ENCODE measurements at regions not wholly inside any gene's neighbourhood (a gene's known extent, or its start where the extent isn't known, plus 50 kb on each side); places are given as distances from the start of the nearest gene placed in this dataset.

DNA sequence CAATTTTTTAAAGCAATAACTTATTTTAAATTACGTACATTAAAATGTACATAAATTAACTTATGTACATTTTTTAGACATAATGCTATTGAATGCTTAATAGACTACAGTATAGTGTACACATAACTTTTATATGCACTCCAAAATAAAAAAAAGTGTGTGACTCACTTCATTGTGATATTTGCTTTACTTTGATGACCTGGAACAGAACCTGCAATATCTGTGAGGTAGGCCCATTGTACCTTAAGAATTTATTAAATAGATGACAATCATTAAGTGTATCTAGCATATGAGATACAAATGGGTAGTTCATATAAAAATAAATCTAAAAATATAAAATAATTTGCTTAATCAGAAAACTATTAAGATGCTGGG, 276.7 kb downstream of the NFKBIZ start:
- Mint-ChIP-seq H3K27me3 (no peaks in the 10 kb centered on the region), H3K27ac (ENCODE audit: low read depth) (no peak overlapping the region)
- ATAC-seq (replicated peaks; ENCODE audit: extremely low read depth, poor library complexity, severe bottlenecking): no peak

DNA sequence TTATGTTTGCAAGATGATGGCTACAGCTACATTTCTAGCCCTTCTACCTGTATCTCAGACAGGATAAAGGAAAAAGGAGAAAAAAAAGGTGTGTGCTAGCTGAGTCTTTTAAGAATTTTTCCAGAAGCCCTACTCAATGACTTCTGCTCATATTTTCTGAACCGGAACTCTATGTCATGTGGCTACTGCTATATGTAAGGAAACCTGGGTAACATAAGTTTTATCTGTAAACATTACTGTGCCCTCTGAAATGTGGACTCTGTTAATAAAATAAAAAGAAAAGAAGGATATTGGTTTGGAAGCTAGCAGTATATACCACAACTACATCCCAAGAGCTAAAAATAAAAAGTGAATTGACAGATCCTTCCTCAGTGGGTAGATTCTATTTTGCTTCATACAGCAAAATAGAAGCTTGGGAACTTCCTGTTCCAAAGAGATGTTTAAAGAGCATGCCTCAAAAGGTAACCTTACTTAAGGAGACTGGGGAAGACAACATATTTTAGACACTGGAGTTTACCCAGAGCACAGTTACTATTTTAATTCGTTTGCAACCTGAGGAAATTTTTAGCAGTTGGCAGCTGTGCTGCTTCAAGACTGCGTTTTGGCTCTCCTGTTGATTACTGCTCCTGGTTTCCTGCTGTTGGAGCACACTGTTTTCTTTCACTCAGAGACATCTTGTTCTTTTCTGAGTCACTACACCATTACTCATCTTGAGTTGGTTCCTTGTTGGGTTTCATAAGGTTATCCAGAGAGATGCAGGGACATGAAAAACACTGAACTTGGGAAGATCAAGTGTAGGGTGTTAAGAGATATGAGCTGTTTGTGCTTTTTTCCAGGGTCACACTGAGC, 280.7 kb downstream of the NFKBIZ start:
- ATAC-seq (replicated peaks; ENCODE audit: extremely low read depth, poor library complexity, severe bottlenecking) (no peak), DNase-seq (ENCODE audit: low spot score in 2 of 2) (no peak)
- Mint-ChIP-seq H3K9me3 (no peaks in the 10 kb centered on the region), H3K27ac (ENCODE audit: low read depth) (no peak overlapping the region), H3K27me3 (no peaks in the 10 kb centered on the region), H3K4me3 (no peak overlapping the region), H3K4me1 (no peaks in the 10 kb centered on the region), H3K36me3 (ENCODE audit: insufficient read depth) (no peaks in the 10 kb centered on the region)

More for the DNA sequence above, 276.7 kb downstream of the NFKBIZ start:
- H3K4me3 Mint-ChIP-seq: no peak overlapping the region
- peaks cover 11% of the 10 kb centered on the region for H3K9me3 Mint-ChIP-seq
- H3K36me3 Mint-ChIP-seq (ENCODE audit: insufficient read depth): no peaks in the 10 kb centered on the region
- DNase-seq (ENCODE audit: low spot score in 2 of 2): no peak
- no peaks in the 10 kb centered on the region for H3K4me1 Mint-ChIP-seq

DNA sequence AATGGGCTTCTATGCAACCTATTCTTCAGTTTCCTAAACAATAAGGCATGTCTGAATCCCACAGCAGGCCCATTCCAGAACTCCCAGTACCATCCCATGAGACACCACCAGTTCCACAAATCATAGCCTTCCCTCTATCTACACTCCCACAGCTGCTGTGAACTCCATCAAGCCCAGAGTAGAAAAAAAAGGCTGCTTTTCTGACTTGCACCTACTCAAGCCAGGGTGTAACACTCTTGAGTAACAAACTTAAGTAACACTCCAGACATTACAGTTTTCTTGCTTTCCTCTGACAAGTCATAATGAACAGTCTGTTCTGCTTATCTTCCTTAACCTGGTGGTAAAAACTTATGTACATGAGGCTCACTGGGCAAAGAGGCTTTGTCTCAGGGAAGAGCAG, 283.1 kb downstream of the NFKBIZ start:
- no peak overlapping the region for H3K27ac Mint-ChIP-seq (ENCODE audit: low read depth)
- no peaks in the 10 kb centered on the region for H3K27me3 Mint-ChIP-seq
- DNase-seq (ENCODE audit: low spot score in 2 of 2): no peak
- ATAC-seq (replicated peaks; ENCODE audit: extremely low read depth, poor library complexity, severe bottlenecking): no peak
- no peak overlapping the region for H3K4me3 Mint-ChIP-seq
- H3K36me3 Mint-ChIP-seq (ENCODE audit: insufficient read depth): no peaks in the 10 kb centered on the region
- no peaks in the 10 kb centered on the region for H3K9me3 Mint-ChIP-seq
- H3K4me1 Mint-ChIP-seq: no peaks in the 10 kb centered on the region

DNA sequence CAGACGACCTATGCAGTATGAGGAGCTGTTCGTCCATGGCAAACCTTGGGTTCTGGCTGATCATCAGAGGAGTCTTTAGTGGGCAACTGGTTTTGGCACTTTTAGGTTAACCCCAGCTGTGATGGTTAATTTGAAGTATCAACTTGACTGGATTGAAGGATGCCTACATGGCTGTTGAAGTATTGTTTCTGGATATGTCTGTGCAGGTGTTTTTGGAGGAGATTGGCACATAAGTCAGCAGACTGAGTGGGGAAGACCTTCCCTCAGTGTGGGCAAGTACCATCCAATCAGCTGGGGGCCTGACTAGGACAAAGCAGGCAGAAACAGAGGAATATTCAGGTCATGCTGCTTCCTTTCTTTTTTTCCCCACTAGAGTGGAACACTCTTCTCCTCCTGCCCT, 284.1 kb downstream of the NFKBIZ start:
- Mint-ChIP-seq H3K27me3 (no peaks in the 10 kb centered on the region), H3K4me1 (no peaks in the 10 kb centered on the region), H3K9me3 (no peaks in the 10 kb centered on the region), H3K27ac (ENCODE audit: low read depth) (no peak overlapping the region), H3K36me3 (ENCODE audit: insufficient read depth) (no peaks in the 10 kb centered on the region), H3K4me3 (no peak overlapping the region)
- ATAC-seq (replicated peaks; ENCODE audit: extremely low read depth, poor library complexity, severe bottlenecking): no peak
- DNase-seq (ENCODE audit: low spot score in 2 of 2): no peak

DNA sequence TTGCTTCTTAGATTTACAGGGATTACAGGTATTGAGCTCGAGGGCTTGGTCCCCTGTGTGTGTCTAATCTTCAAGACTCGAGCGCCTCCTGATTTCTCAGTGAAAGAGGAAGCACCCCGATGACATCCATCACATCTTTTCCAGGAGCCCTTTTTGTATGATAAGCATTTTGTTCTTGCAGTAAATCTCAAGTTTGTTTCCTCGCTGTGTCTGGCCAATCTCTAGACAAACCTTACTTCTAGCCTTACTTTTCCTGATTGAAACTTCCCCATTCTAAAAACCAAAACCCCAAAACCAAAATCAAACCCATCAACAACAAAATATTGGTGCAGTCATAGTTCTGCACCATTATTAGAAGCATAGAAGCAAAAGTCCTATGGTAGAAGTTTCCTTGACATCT, 286.0 kb downstream of the NFKBIZ start:
- no peak overlapping the region for H3K4me3 Mint-ChIP-seq
- no peaks in the 10 kb centered on the region for H3K9me3 Mint-ChIP-seq
- H3K4me1 Mint-ChIP-seq: no peaks in the 10 kb centered on the region
- ATAC-seq (replicated peaks; ENCODE audit: extremely low read depth, poor library complexity, severe bottlenecking) (no peak), DNase-seq (ENCODE audit: low spot score in 2 of 2) (no peak)
- no peak overlapping the region for H3K27ac Mint-ChIP-seq (ENCODE audit: low read depth)
- H3K36me3 Mint-ChIP-seq (ENCODE audit: insufficient read depth): no peaks in the 10 kb centered on the region
- H3K27me3 Mint-ChIP-seq: peaks cover 6% of the 10 kb centered on the region

DNA sequence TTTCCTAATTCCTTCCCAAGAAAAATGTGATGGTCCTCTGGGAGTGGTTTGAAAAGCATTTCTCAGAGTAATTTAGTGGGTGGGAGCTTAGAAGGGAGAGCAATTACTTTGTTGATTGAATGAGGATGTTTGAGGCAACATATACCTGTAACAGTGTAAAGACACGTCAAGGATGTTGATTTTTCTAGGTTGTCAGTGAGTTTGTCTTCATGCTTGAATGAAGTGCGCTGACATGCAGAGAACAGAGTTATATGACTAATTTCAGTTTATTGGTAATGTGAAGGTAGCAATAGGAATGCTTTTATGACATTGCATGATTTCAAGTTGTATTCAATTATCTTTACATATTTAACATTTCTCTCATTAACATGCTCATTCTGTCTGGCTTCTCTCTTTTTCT, 286.9 kb downstream of the NFKBIZ start:
- Mint-ChIP-seq H3K4me1 (no peaks in the 10 kb centered on the region), H3K27me3 (peaks cover 15% of the 10 kb centered on the region), H3K9me3 (no peaks in the 10 kb centered on the region), H3K4me3 (no peak overlapping the region), H3K27ac (ENCODE audit: low read depth) (no peak overlapping the region), H3K36me3 (ENCODE audit: insufficient read depth) (no peaks in the 10 kb centered on the region)
- no peak for DNase-seq (ENCODE audit: low spot score in 2 of 2)
- no peak for ATAC-seq (replicated peaks; ENCODE audit: extremely low read depth, poor library complexity, severe bottlenecking)

DNA sequence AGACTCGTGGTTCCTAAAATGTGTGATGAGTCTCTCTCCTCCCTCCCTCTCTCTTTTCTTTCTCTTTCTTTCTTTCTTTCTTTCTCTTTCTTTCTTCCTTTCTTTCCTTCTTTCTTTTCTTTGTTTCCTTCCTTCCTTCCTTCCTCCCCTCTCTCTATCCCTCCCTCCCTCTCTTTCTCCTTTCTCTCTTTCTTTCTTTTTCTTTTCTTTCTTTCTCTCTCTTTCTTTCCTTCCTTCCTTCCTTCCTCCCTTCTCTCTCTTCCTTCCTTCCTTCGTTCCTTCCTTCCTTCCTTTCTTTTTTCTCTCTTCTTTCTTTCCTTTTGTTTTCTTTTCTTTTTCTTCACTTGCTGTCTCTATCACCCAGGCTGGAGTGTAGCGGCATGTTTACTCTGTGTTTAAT, 290.8 kb downstream of the NFKBIZ start:
- no peaks in the 10 kb centered on the region for H3K4me1 Mint-ChIP-seq
- no peaks in the 10 kb centered on the region for H3K36me3 Mint-ChIP-seq (ENCODE audit: insufficient read depth)
- no peak overlapping the region for H3K4me3 Mint-ChIP-seq
- ATAC-seq (replicated peaks; ENCODE audit: extremely low read depth, poor library complexity, severe bottlenecking) (no peak), DNase-seq (ENCODE audit: low spot score in 2 of 2) (no peak)
- H3K27me3 Mint-ChIP-seq: peaks cover 24% of the 10 kb centered on the region
- H3K9me3 Mint-ChIP-seq: no peaks in the 10 kb centered on the region
- no peak overlapping the region for H3K27ac Mint-ChIP-seq (ENCODE audit: low read depth)

DNA sequence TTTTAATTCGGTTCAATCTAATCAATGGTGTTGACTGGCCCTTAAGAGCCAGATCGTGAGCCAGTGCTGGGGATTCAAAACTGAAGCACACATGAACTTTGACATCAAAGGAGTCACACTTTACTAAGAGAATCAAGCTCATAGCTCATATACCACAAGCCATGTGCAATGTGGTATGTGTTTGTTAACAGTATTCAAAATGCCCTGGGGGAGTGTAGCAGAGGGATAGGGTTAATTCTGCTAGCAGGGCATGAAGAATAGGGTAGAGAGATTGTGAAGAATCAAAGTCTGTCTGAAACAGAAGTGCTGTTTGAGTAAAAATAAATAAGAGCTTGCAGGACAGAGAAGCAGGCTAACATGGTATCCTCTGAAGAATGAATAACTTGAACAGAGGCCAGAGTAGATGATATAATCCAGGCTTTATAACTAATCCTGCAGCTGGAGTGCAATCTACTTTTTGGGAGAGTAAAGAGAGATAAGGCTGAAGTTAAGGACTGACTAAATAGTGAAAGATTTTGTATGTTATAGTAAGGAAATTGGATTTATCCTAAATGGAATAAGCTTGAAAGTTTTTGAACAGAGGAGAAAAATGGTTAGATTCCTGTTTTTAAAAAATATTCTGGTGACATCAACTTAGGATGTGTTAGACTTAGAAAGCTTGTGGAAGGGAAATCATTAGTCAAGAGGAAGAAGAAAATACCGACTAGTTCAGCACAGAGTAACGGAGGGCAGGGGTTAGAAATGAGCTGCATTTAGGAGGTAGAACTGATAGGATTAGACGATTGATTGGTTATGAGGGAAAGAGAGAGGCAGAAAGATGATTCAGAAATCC, 292.0 kb downstream of the NFKBIZ start:
- Mint-ChIP-seq H3K4me1 (no peaks in the 10 kb centered on the region), H3K27me3 (peaks cover 24% of the 10 kb centered on the region), H3K36me3 (ENCODE audit: insufficient read depth) (no peaks in the 10 kb centered on the region), H3K4me3 (no peak overlapping the region), H3K27ac (ENCODE audit: low read depth) (no peak overlapping the region), H3K9me3 (no peaks in the 10 kb centered on the region)
- DNase-seq (ENCODE audit: low spot score in 2 of 2): no peak
- ATAC-seq (replicated peaks; ENCODE audit: extremely low read depth, poor library complexity, severe bottlenecking): no peak

DNA sequence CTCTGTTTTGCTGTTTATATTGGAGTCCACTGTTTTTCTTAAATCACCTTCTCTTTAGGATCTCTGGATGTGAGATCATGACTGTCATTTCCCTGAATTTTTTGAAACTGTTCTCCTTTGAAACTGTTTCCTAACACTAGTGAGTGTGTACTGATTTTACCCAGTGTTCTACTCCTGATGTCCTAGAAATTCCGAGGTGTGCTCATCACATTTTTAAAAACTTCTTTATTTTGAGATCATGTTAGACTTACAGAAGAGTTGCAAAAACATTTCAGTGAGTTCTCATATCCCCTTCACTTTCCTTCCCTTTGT, 292.6 kb downstream of the NFKBIZ start:
- ATAC-seq (replicated peaks; ENCODE audit: extremely low read depth, poor library complexity, severe bottlenecking) (no peak), DNase-seq (ENCODE audit: low spot score in 2 of 2) (no peak)
- peaks cover 24% of the 10 kb centered on the region for H3K27me3 Mint-ChIP-seq

DNA sequence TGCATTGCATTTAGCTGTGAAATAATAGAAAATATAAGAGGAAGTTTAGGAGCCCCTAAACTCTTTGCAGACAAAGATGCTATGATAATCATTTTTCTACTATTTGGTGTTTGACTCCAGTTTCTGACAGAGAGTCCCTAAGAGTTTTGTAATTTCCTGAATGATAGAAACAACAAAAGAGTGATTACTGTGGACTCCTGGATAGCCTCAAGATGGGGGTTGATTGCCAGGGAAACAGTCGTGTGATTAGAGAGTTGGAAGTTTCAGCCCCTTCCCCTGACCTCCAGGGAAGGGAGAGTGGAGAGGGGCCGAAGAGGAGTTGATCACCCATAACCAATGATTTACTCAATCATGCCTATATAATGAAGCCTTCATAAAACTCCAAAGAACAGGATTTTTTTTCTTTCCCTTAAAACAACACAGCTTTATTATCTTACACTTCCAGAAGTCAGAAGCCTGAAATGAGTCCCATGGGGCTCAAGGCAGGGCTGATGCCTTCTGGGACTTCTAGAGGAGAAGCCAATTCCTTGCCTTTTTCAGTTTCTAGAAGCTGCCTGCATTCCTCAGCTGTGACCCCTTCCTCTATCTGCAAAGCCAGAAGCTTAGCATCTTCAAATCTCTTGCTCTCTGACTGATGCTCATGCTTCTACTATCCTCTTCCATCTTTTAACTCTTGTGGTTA, 292.3 kb upstream of the ZPLD1 start:
- DNase-seq (ENCODE audit: low spot score in 2 of 2) (no peak), ATAC-seq (replicated peaks; ENCODE audit: extremely low read depth, poor library complexity, severe bottlenecking) (no peak)
- Mint-ChIP-seq H3K4me1 (no peaks in the 10 kb centered on the region), H3K9me3 (no peaks in the 10 kb centered on the region), H3K27ac (ENCODE audit: low read depth) (no peak overlapping the region), H3K36me3 (ENCODE audit: insufficient read depth) (no peaks in the 10 kb centered on the region), H3K27me3 (peaks cover 24% of the 10 kb centered on the region), H3K4me3 (no peak overlapping the region)

More for the DNA sequence above, 292.6 kb downstream of the NFKBIZ start:
- no peaks in the 10 kb centered on the region for H3K4me1 Mint-ChIP-seq
- H3K4me3 Mint-ChIP-seq: no peak overlapping the region
- H3K27ac Mint-ChIP-seq (ENCODE audit: low read depth): no peak overlapping the region
- no peaks in the 10 kb centered on the region for H3K9me3 Mint-ChIP-seq
- no peaks in the 10 kb centered on the region for H3K36me3 Mint-ChIP-seq (ENCODE audit: insufficient read depth)

DNA sequence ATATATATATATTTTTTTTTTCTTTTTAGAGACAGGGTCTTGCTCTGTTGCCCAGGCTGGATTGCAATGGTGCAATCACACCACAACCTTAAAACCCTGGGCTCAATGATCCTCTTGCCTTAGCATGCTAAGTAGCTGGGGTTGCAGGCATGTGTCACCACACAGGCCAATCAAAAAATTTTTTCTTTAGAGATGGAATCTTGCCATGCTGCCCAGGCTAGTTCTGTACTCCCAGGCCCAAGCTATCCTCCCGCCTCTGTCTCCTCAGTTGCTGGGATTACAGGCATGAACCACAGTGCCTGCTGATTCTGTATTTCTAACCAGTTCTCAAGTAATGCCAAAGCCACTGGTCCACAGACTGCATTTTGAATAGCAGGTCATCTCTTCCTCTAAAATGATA, 291.3 kb upstream of the ZPLD1 start:
- no peak for ATAC-seq (replicated peaks; ENCODE audit: extremely low read depth, poor library complexity, severe bottlenecking)
- no peaks in the 10 kb centered on the region for H3K9me3 Mint-ChIP-seq
- H3K27me3 Mint-ChIP-seq: peaks cover 28% of the 10 kb centered on the region

DNA sequence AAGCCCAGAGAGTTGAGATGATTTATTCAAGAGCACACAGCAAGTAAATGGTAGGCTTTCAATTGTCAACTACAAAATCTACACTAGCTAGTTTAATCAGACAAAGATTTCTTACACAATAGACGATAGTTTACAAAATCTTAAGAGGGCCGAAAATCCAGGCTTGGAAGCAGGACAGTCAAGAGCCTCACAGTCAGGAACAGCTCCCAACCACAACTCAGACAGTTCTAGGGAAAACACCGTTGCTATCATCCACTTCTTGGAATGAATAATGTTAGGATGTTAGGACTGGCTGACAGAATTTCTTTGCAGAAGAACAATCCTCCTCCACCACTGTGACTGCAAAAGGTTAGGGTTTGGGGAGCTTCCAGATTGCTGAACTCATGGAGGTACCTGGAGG, 290.8 kb upstream of the ZPLD1 start:
- no peak for ATAC-seq (replicated peaks; ENCODE audit: extremely low read depth, poor library complexity, severe bottlenecking)

More for the DNA sequence above, 291.3 kb upstream of the ZPLD1 start:
- H3K36me3 Mint-ChIP-seq (ENCODE audit: insufficient read depth): peaks cover 2% of the 10 kb centered on the region
- DNase-seq (ENCODE audit: low spot score in 2 of 2): no peak
- H3K4me1 Mint-ChIP-seq: no peaks in the 10 kb centered on the region
- no peak overlapping the region for H3K4me3 Mint-ChIP-seq
- H3K27ac Mint-ChIP-seq (ENCODE audit: low read depth): no peak overlapping the region

More for the DNA sequence above, 290.8 kb upstream of the ZPLD1 start:
- no peak overlapping the region for H3K27ac Mint-ChIP-seq (ENCODE audit: low read depth)
- H3K36me3 Mint-ChIP-seq (ENCODE audit: insufficient read depth): peaks cover 3% of the 10 kb centered on the region
- H3K27me3 Mint-ChIP-seq: peaks cover 33% of the 10 kb centered on the region
- no peak overlapping the region for H3K4me3 Mint-ChIP-seq
- no peak for DNase-seq (ENCODE audit: low spot score in 2 of 2)
- no peaks in the 10 kb centered on the region for H3K9me3 Mint-ChIP-seq
- no peaks in the 10 kb centered on the region for H3K4me1 Mint-ChIP-seq
